ENCODE measurements at regions not wholly inside any gene's neighbourhood (a gene's known extent, or its start where the extent isn't known, plus 50 kb on each side); places are given as distances from the start of the nearest gene placed in this dataset.

DNA sequence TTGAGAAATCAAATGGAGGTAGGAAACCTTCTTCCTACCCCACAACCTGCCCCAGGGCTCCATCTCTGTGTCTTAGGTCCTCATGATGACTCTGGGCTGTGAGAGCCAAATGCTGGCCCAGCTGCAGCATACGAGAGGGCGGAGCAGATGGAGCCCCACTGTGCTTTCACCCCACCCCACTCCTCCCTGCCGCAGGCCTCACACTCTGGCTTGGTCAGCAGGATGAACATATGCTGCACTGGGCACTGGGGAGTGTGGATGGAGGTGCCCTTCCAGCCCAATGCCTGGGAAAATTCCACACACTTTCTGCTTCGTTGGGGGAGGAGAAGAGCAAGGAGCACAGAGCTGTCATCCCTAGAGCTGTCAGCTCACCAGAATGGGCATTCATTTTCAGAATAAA lies 271.6 kb upstream of the CADM1 start:
- TF ChIP-seq, protein P1, sequence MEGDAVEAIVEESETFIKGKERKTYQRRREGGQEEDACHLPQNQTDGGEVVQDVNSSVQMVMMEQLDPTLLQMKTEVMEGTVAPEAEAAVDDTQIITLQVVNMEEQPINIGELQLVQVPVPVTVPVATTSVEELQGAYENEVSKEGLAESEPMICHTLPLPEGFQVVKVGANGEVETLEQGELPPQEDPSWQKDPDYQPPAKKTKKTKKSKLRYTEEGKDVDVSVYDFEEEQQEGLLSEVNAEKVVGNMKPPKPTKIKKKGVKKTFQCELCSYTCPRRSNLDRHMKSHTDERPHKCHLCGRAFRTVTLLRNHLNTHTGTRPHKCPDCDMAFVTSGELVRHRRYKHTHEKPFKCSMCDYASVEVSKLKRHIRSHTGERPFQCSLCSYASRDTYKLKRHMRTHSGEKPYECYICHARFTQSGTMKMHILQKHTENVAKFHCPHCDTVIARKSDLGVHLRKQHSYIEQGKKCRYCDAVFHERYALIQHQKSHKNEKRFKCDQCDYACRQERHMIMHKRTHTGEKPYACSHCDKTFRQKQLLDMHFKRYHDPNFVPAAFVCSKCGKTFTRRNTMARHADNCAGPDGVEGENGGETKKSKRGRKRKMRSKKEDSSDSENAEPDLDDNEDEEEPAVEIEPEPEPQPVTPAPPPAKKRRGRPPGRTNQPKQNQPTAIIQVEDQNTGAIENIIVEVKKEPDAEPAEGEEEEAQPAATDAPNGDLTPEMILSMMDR (IDR thresholded peaks at IDR 0.05; ENCODE audit: insufficient read depth, low read depth, low read length), result no peak
- no peak for DNase-seq (ENCODE audit: low read depth)
- no peak overlapping the region for H3K4me3 ChIP-seq (ENCODE audit: low read depth, low read length)

- TF ChIP-seq, protein P1 (IDR thresholded peaks at IDR 0.05; ENCODE audit: insufficient read depth, low read depth, low read length), result no peak
- DNase-seq (ENCODE audit: low read depth), result no peak
These were observed 270.5 kb upstream of the CADM1 start for GRCh38 chr11:115774756-115775155.

DNA sequence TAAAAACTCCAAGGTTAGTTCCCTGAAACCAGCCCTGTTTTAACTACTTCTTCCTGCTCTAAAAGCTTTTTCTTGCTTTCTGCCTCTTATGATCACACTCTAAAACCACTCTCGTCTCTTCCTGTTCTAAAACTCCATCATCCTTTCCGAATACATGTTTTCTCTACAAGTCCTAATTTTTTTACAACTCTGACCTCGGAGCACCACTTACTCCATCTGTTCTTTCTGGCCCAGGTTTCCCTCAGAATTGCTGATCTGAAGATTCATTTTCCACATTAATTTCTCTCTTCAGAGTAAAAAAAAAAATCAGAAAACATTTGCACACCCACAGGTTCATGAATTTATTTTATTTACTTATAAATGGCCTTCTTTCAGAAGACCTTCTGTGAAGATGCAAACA lies 265.7 kb upstream of the CADM1 start:
- no peak overlapping the region for H3K4me3 ChIP-seq (ENCODE audit: low read depth, low read length)
- TF ChIP-seq, protein P1 (IDR thresholded peaks at IDR 0.05; ENCODE audit: insufficient read depth, low read depth, low read length), result no peak
- DNase-seq (ENCODE audit: low read depth), result no peak

More at GRCh38 chr11:115774756-115775155, 270.5 kb upstream of the CADM1 start:
- H3K4me3 ChIP-seq (ENCODE audit: low read depth, low read length), result no peak overlapping the region

- TF ChIP-seq, protein P1 (IDR thresholded peaks at IDR 0.05; ENCODE audit: insufficient read depth, low read depth, low read length), result no peak
- DNase-seq (ENCODE audit: low read depth), result no peak
- H3K4me3 ChIP-seq (ENCODE audit: low read depth, low read length), result no peak overlapping the region
These were observed 263.7 kb upstream of the CADM1 start for GRCh38 chr11:115767883-115768282.

DNA sequence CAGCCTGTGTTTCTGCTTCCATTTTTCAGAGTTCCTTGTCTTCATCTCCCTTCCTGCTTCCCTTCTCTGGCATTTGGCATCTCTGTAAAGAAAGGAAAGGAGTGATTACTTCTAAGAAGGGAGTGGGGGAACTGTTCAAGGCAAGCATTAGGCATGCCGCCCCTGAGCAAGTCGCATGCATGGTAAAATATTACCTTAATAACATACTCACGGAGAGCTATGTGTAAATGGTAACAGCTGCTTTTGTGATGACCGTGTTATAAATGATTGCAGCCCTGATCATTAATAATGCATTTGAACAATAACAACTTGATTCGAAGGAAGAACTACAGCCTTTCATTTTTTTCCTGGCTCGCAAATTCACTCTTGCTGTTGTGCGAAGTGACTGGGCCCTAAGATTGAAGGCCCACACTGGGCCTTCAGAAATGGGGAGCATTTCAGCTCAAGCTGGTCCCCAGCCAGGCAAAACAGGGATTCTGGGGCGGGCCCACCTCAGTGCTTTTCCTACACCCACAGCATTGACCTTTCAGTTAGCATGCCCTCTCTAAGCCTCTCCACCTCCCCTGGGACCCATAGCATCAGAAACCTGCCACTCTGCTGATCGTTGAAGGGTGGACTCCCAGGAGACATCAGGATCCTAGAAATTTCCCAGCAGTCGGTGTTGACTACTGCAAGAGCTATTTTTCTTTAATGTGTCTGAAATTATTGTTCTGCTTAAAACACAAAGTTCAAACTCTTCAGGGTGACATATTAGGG lies 263.0 kb upstream of the CADM1 start:
- no peak overlapping the region for H3K4me3 ChIP-seq (ENCODE audit: low read depth, low read length)
- TF ChIP-seq, protein P1 (IDR thresholded peaks at IDR 0.05; ENCODE audit: insufficient read depth, low read depth, low read length), result no peak
- no peak for DNase-seq (ENCODE audit: low read depth)

DNA sequence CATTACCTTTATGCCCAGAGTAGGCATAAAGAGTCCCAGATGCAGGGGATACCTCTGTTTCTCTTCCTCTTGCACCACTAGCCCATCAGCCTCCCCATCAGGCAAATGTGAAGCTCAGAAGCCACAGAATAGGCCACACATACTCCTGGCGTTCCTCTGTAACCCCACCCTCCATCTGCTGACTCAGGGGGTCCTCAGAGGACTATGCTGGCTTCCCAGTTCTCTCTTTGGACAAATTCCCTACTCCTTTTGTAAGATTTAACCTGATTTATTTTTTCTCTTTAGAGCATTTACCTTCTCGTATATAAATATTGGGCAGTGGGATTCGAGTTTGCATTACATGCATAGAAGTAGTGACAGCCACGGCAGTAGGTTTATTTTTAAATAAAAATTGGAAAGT lies 262.3 kb upstream of the CADM1 start:
- H3K4me3 ChIP-seq (ENCODE audit: low read depth, low read length), result no peak overlapping the region
- no peak for DNase-seq (ENCODE audit: low read depth)
- TF ChIP-seq, protein P1 (IDR thresholded peaks at IDR 0.05; ENCODE audit: insufficient read depth, low read depth, low read length), result no peak

- TF ChIP-seq, protein P1 (IDR thresholded peaks at IDR 0.05; ENCODE audit: insufficient read depth, low read depth, low read length), result no peak
- DNase-seq (ENCODE audit: low read depth), result no peak
- H3K4me3 ChIP-seq (ENCODE audit: low read depth, low read length), result no peak overlapping the region
These were observed 261.6 kb upstream of the CADM1 start for GRCh38 chr11:115765803-115766239.
